ENCODE measurements at regions not wholly inside any gene's neighbourhood (a gene's known extent, or its start where the extent isn't known, plus 50 kb on each side); places are given as distances from the start of the nearest gene placed in this dataset.

DNA sequence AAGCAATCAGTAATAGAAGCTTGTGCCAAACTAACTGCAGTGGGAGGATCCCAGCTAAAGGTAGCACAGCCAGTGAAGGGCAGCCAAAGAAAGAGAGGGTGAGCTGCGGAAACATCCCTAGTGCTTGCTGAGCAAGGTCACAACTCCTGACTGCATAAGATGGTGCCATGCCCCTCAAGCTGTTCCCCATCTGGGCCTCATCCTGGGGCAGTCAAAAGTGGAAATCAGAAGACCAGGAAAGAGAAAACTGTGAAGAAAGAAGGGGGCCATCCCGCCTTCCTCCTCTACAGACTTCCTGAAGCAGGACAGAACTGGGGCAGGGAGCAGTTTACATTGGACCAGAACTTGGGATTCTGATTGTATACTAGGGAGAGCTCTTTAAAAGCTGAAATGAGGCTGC is 159.2 kb downstream of the TNFSF13B start:
- no peak overlapping the region for H3K4me2 ChIP-seq
- WGBS (ENCODE audit: low lambda C conversion rate): 22% methylated on average over 2 of the region's 2 CpGs
- TF ChIP-seq TCF12 (IDR thresholded peaks at IDR 0.05) (no peak), TAF1 (IDR thresholded peaks at IDR 0.05; ENCODE audit: borderline replicate concordance, low read depth, low read length) (no peak), MEF2A (IDR thresholded peaks at IDR 0.05; ENCODE audit: borderline replicate concordance, low read depth) (no peak), MXI1 (IDR thresholded peaks at IDR 0.05; ENCODE audit: low read depth, low read length) (no peak)
- TF ChIP-seq, protein P1, sequence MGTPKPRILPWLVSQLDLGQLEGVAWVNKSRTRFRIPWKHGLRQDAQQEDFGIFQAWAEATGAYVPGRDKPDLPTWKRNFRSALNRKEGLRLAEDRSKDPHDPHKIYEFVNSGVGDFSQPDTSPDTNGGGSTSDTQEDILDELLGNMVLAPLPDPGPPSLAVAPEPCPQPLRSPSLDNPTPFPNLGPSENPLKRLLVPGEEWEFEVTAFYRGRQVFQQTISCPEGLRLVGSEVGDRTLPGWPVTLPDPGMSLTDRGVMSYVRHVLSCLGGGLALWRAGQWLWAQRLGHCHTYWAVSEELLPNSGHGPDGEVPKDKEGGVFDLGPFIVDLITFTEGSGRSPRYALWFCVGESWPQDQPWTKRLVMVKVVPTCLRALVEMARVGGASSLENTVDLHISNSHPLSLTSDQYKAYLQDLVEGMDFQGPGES (IDR thresholded peaks at IDR 0.05; ENCODE audit: low read depth, low read length): no peak
- H3K27ac ChIP-seq (ENCODE audit: low read depth in 2 of 2, low read length in 1 of 2): no peak overlapping the region
- no peaks in the 10 kb centered on the region for H3F3A ChIP-seq (replicated peaks; ENCODE audit: insufficient read depth)
- no peak overlapping the region for H3K4me3 ChIP-seq (ENCODE audit: low read depth in 2 of 2, low read length in 1 of 2)
- H2AFZ ChIP-seq (ENCODE audit: low read depth): no peak overlapping the region
- no peak for DNase-seq
- no peak overlapping the region for H3K9ac ChIP-seq
- H3K4me1 ChIP-seq (ENCODE audit: control insufficient read depth in 1 of 2, insufficient read depth in 2 of 2, low read depth in 1 of 2, low read length in 1 of 2): no peaks in the 10 kb centered on the region
- H3K36me3 ChIP-seq (replicated peaks in 1 of 2; ENCODE audit: control insufficient read depth in 1 of 2, insufficient read depth in 2 of 2, low read length in 1 of 2): no peaks in the 10 kb centered on the region
- POLR2A ChIA-PET: no interaction called here
- no peaks in the 10 kb centered on the region for H4K20me1 ChIP-seq (ENCODE audit: insufficient read depth)
- CTCF ChIA-PET: interaction anchor here (0.7 to 1.2 kb wide), 2 partner anchors 11 to 56 kb away, joined by 3 read pairs; no protein-coding TSS in a partner anchor
- H3K79me2 ChIP-seq (ENCODE audit: insufficient read depth): no peaks in the 10 kb centered on the region
- H3K9me3 ChIP-seq: no peaks in the 10 kb centered on the region
- no peaks in the 10 kb centered on the region for H3K9me2 ChIP-seq
- no peaks in the 10 kb centered on the region for H3K27me3 ChIP-seq (ENCODE audit: insufficient read depth)

GRCh38 chr13:108433976-108434755 is 164.6 kb downstream of the TNFSF13B start:
- Histone ChIP-seq H3F3A (replicated peaks; ENCODE audit: insufficient read depth) (no peaks in the 10 kb centered on the region), H3K4me3 (ENCODE audit: low read depth in 2 of 2, low read length in 1 of 2) (no peak overlapping the region), H3K4me2 (no peak overlapping the region), H3K36me3 (replicated peaks in 1 of 2; ENCODE audit: control insufficient read depth in 1 of 2, insufficient read depth in 2 of 2, low read length in 1 of 2) (no peaks in the 10 kb centered on the region), H3K9me2 (no peaks in the 10 kb centered on the region), H3K27ac (ENCODE audit: low read depth in 2 of 2, low read length in 1 of 2) (no peak overlapping the region), H3K9ac (no peak overlapping the region), H2AFZ (ENCODE audit: low read depth) (no peak overlapping the region), H3K9me3 (no peaks in the 10 kb centered on the region), H3K4me1 (ENCODE audit: control insufficient read depth in 1 of 2, insufficient read depth in 2 of 2, low read depth in 1 of 2, low read length in 1 of 2) (no peaks in the 10 kb centered on the region), H4K20me1 (ENCODE audit: insufficient read depth) (no peaks in the 10 kb centered on the region), H3K79me2 (ENCODE audit: insufficient read depth) (no peaks in the 10 kb centered on the region), H3K27me3 (ENCODE audit: insufficient read depth) (no peaks in the 10 kb centered on the region)
- no peak for DNase-seq
- ChIA-PET CTCF (interaction anchor here (1.0 kb wide), 1 partner anchor 9 kb away, joined by 4 read pairs; no protein-coding TSS in a partner anchor), POLR2A (no interaction called here)
- WGBS (ENCODE audit: low lambda C conversion rate): 37% methylated on average over 4 of the region's 4 CpGs
- TF ChIP-seq FOSL2 (IDR thresholded peaks at IDR 0.05; ENCODE audit: borderline replicate concordance, low read depth) (no peak), EP300 (IDR thresholded peaks at IDR 0.05; ENCODE audit: borderline replicate concordance in 1 of 2, low read depth in 1 of 2, low read length in 1 of 2) (no peak), CHD2 (IDR thresholded peaks at IDR 0.05; ENCODE audit: low read length, partially characterized antibody) (no peak), GATA2 (CRISPR knock-in tag; IDR thresholded peaks at IDR 0.05) (no peak), EZH2phosphoT487 (IDR thresholded peaks at IDR 0.05; ENCODE audit: borderline replicate concordance, low read depth) (no peak), ZBTB33 (IDR thresholded peaks at IDR 0.05; ENCODE audit: borderline replicate concordance, low read depth) (no peak), MAX (IDR thresholded peaks at IDR 0.05; ENCODE audit: low read depth) (no peak), FOXJ3 (CRISPR knock-in tag; IDR thresholded peaks at IDR 0.05) (no peak), RFX5 (IDR thresholded peaks at IDR 0.05; ENCODE audit: low read length) (no peak), NFIC (IDR thresholded peaks at IDR 0.05; ENCODE audit: borderline replicate concordance) (no peak), REST (IDR thresholded peaks at IDR 0.05; ENCODE audit: low read depth, low read length) (no peak), MXI1 (IDR thresholded peaks at IDR 0.05; ENCODE audit: low read depth, low read length) (no peak)
- TF ChIP-seq, protein P2, sequence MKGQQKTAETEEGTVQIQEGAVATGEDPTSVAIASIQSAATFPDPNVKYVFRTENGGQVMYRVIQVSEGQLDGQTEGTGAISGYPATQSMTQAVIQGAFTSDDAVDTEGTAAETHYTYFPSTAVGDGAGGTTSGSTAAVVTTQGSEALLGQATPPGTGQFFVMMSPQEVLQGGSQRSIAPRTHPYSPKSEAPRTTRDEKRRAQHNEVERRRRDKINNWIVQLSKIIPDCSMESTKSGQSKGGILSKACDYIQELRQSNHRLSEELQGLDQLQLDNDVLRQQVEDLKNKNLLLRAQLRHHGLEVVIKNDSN (IDR thresholded peaks at IDR 0.05; ENCODE audit: borderline replicate concordance, low read depth): no peak

Measured in SK-N-SH (cell line).